ENCODE measurements at regions not wholly inside any gene's neighbourhood (a gene's known extent, or its start where the extent isn't known, plus 50 kb on each side); places are given as distances from the start of the nearest gene placed in this dataset.

- TF ChIP-seq CTCF (conservative IDR thresholded peaks at IDR 0.05 in 1 of 2, IDR thresholded peaks at IDR 0.05 in 1 of 2; ENCODE audit: low read depth in 1 of 2, low read length in 2 of 2) (no peak), EZH2 (IDR thresholded peaks at IDR 0.05; ENCODE audit: low read length, missing control alignments) (no peak)
These were observed 269.2 kb upstream of the HDAC4 start for GRCh38 chr2:239669899-239670460.
